ENCODE measurements at regions not wholly inside any gene's neighbourhood (a gene's known extent, or its start where the extent isn't known, plus 50 kb on each side); places are given as distances from the start of the nearest gene placed in this dataset.

GRCh38 chr22:20647586-20648305, 126.2 kb upstream of the SERPIND1 start:
- TF ChIP-seq POLR2AphosphoS5 (IDR thresholded peaks at IDR 0.05; ENCODE audit: low read depth, low read length) (no peak), REST (IDR thresholded peaks at IDR 0.05; ENCODE audit: insufficient read depth in 1 of 2, low read depth in 2 of 2, low read length in 2 of 2) (no peak), SIN3A (IDR thresholded peaks at IDR 0.05; ENCODE audit: borderline replicate concordance, insufficient read depth, low read length) (no peak), TAF1 (IDR thresholded peaks at IDR 0.05; ENCODE audit: borderline replicate concordance, insufficient read depth, low read length) (no peak)

Data from PFSK-1 (cell line).